Activated naive CD4-positive, alpha-beta T cell treated with anti-CD3 and anti-CD28 coated beads, Interleukin-2, amount 50 U/mL, for 24 hours (primary cell): ENCODE measurements at regions not wholly inside any gene's neighbourhood (a gene's known extent, or its start where the extent isn't known, plus 50 kb on each side); places are given as distances from the start of the nearest gene placed in this dataset.

Experiments
- H3K27ac Mint-ChIP-seq: one replicate; pipeline ENCODE4 v1.8.0; 2021; ENCODE audit warnings: mild to moderate bottlenecking, mixed read lengths
- H3K27me3 Mint-ChIP-seq: one replicate; pipeline ENCODE4 v1.8.0; 2021; ENCODE audit warnings: mixed read lengths
- H3K36me3 Mint-ChIP-seq: one replicate; pipeline ENCODE4 v1.8.0; 2021; ENCODE audit warnings: mixed read lengths
- H3K4me1 Mint-ChIP-seq: one replicate; pipeline ENCODE4 v1.8.0; 2021; ENCODE audit warnings: mixed read lengths
- H3K4me3 Mint-ChIP-seq: one replicate; pipeline ENCODE4 v1.8.0; 2021; ENCODE audit warnings: mild to moderate bottlenecking, mixed read lengths
- H3K9me3 Mint-ChIP-seq: one replicate; pipeline ENCODE4 v1.8.0; 2021; ENCODE audit warnings: mixed read lengths

DNA sequence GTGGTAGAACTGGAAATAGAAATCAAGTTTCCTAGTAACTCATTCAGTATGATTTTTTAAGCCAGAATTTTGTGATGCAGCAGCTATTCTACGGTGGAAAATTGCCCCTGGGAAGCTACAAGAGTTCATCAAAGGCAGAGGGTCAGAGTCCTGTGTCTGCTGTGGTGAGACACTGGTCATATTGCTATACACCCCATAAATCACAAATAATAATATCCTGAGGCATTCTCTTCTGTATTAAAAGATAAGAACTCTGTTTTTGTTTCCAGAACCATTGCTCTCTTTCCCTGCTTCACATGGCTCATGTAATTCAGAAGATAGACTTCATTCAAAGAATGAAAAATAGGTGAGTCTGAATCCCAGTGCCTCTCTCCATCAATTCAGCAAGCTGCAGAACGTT lies 188.8 kb upstream of the NOCT start:
- Mint-ChIP-seq H3K27me3 (peaks cover 2% of the 10 kb centered on the region), H3K4me3 (no peak overlapping the region), H3K9me3 (no peaks in the 10 kb centered on the region), H3K27ac (no peak overlapping the region), H3K4me1 (no peaks in the 10 kb centered on the region), H3K36me3 (no peaks in the 10 kb centered on the region)

DNA sequence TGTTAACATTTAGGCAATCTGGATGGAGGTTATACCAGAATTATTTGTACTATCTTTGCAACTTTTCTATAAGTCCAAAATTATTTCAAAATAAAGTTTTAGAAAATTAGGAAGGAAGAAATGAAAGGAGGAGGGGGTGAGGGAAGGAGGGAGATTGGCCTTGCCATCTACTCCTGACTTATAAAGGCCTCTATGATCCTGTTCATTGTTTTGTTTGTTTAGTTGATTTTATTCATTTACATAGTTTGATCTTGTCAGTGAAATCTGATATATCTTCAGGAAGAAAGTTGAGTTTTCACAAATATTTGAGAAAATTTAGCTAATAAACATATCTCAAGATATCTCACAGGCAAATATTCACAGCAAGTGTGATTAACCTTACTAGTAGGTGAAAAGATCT lies 189.3 kb upstream of the NOCT start:
- Mint-ChIP-seq H3K4me3 (no peak overlapping the region), H3K27me3 (peaks cover 2% of the 10 kb centered on the region), H3K27ac (no peak overlapping the region), H3K36me3 (no peaks in the 10 kb centered on the region), H3K4me1 (no peaks in the 10 kb centered on the region), H3K9me3 (no peaks in the 10 kb centered on the region)

DNA sequence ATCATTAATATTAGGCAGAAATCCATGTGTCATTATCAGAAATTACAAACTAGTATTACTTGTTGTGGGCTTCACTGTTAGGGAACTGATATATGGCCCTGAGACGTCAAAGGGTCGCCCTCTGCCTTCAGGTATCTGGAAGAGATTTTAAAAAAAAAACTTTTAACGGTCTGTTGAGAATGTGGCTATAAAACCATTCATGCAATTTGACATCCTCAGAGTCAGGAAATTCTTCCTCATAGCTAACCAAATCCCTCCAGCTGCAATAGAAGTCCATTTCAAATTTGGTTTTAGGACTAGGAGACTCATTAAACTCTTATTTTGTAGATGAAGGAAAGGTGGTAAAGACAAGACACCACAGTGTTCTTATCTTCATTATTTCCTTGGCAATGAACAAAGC lies 194.2 kb upstream of the NOCT start:
- no peak overlapping the region for H3K4me3 Mint-ChIP-seq
- no peaks in the 10 kb centered on the region for H3K36me3 Mint-ChIP-seq
- H3K4me1 Mint-ChIP-seq = no peaks in the 10 kb centered on the region
- H3K27ac Mint-ChIP-seq = no peak overlapping the region
- H3K9me3 Mint-ChIP-seq = no peaks in the 10 kb centered on the region
- H3K27me3 Mint-ChIP-seq = no peaks in the 10 kb centered on the region

DNA sequence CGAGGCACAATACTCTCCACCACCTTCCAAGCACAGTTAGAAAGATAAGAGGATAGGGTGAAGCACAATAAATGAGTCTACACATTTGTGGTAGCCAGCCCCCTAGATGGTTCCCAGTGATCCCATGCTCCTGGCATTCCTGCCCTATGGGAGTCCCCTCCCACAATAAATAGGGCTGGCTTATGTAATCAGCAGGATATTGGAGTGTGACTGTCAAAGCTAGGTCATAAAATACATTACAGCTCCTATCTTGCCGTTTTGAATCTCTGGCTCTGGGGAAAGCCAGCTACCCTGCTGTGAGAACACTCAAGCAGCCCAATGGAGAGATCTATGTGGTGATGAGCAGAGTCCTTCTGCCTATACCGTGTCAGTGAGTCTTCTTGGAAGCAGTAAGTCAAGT lies 198.7 kb upstream of the NOCT start:
- H3K27ac Mint-ChIP-seq = no peak overlapping the region

DNA sequence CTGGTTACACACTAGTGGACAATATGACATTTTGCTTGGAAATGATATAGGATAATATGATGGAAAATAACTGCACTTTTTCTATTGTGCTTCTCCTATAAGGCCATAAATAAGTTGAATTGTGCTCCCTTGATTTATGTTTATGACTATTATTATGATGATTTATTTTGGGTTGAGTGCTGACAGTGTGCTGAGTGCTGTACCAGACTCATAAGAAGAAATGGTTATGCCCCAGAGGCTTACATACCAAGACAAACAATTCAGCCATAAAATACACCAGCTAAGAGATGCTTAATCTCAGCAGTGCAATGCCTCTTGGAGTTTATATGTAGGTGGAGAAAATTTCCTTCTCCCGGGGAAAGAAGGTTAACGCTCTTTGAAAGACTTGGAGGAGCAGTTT lies 199.8 kb upstream of the NOCT start:
- H3K27me3 Mint-ChIP-seq = peaks cover 7% of the 10 kb centered on the region
- H3K4me1 Mint-ChIP-seq = no peaks in the 10 kb centered on the region
- H3K27ac Mint-ChIP-seq = no peak overlapping the region
- peaks cover 3% of the 10 kb centered on the region for H3K36me3 Mint-ChIP-seq
- no peak overlapping the region for H3K4me3 Mint-ChIP-seq
- peaks cover 5% of the 10 kb centered on the region for H3K9me3 Mint-ChIP-seq

More for the DNA sequence above, 198.7 kb upstream of the NOCT start:
- H3K4me1 Mint-ChIP-seq = no peaks in the 10 kb centered on the region
- peaks cover 3% of the 10 kb centered on the region for H3K36me3 Mint-ChIP-seq
- H3K4me3 Mint-ChIP-seq = no peak overlapping the region
- H3K27me3 Mint-ChIP-seq = peaks cover 7% of the 10 kb centered on the region
- H3K9me3 Mint-ChIP-seq = peaks cover 4% of the 10 kb centered on the region

DNA sequence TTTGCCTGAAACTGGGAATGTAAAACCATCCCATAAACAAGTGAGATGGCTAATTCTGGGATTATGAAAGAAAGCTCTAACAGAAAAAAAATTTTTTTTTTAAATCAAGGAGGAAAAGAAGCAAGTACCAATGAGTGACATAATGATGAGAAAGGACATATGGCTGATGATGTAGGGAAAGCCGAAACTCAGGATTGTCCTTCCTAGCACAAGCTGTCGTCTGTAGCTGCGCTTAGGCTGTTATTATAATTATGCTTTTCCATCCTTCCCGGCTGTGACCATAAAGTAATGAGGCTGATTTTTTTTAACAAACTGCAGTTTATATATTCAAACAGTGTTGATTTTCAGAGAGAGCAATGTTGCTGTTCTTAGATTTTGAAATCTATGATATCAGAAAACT lies 209.8 kb upstream of the NOCT start:
- no peaks in the 10 kb centered on the region for H3K4me1 Mint-ChIP-seq
- no peaks in the 10 kb centered on the region for H3K36me3 Mint-ChIP-seq
- no peak overlapping the region for H3K27ac Mint-ChIP-seq
- H3K4me3 Mint-ChIP-seq = no peak overlapping the region
- H3K27me3 Mint-ChIP-seq = peaks cover 12% of the 10 kb centered on the region
- H3K9me3 Mint-ChIP-seq = no peaks in the 10 kb centered on the region

DNA sequence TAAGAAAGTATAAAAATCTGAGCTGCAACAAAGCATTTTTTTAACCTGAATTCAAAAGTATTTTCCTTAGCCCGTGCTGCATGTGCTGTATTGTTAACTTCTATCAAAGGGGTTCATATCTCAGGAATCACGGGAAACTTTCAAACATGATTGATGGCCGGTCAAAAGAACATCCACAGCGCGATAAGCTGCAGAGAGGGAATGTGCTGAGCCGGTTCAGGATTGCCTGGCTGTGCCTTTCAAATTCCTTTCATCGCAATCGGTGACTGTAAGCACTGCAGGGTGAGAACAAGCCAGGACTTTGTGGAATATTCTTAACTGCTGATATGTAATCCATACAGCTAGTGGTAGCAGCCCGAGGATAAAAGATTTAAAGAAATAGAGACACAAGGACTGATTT lies 210.9 kb upstream of the NOCT start:
- no peak overlapping the region for H3K27ac Mint-ChIP-seq
- no peaks in the 10 kb centered on the region for H3K9me3 Mint-ChIP-seq
- H3K4me1 Mint-ChIP-seq = no peaks in the 10 kb centered on the region
- no peaks in the 10 kb centered on the region for H3K36me3 Mint-ChIP-seq
- peaks cover 13% of the 10 kb centered on the region for H3K27me3 Mint-ChIP-seq
- H3K4me3 Mint-ChIP-seq = no peak overlapping the region

DNA sequence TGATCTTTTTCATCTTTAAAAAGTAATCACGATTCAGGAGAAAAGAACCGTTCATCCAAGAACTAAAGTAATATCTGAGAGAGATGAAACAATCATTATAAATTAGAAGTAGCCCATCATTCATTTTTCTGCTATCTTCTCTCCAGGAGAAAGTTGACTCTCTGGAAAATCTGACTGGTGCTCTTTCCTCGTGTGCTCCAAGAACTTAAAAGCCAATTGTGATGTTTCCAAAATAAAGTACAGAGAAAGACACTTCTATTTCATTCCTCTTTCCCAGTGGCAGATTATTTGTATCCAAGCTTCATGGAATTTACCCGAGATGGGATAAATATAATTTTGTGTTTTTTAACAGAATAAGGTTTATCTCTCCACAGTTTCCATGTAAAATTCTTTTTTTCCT lies 212.5 kb upstream of the NOCT start:
- Mint-ChIP-seq H3K36me3 (no peaks in the 10 kb centered on the region), H3K4me1 (no peaks in the 10 kb centered on the region), H3K4me3 (no peak overlapping the region), H3K27me3 (peaks cover 12% of the 10 kb centered on the region), H3K27ac (no peak overlapping the region), H3K9me3 (no peaks in the 10 kb centered on the region)

DNA sequence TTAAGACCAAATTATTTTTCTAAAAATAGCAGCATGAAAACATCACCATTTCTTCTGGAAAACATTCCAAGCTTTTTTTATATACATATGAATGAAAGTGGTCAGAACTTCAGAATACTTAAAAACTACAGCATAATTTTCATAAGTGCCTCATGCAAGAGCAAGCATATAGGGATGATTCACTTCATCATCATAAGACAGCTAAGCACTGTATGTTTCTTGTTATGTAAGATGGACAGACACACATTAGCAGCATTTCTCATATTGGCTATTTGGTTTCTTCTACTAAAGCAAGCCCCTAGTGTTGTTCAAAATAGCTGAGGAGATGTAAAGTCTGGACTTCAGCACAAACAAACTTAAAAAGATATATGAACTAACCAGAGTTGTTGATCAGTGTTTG lies 213.1 kb upstream of the NOCT start:
- Mint-ChIP-seq H3K27ac (no peak overlapping the region), H3K36me3 (no peaks in the 10 kb centered on the region), H3K27me3 (peaks cover 11% of the 10 kb centered on the region), H3K9me3 (no peaks in the 10 kb centered on the region), H3K4me3 (no peak overlapping the region), H3K4me1 (no peaks in the 10 kb centered on the region)

DNA sequence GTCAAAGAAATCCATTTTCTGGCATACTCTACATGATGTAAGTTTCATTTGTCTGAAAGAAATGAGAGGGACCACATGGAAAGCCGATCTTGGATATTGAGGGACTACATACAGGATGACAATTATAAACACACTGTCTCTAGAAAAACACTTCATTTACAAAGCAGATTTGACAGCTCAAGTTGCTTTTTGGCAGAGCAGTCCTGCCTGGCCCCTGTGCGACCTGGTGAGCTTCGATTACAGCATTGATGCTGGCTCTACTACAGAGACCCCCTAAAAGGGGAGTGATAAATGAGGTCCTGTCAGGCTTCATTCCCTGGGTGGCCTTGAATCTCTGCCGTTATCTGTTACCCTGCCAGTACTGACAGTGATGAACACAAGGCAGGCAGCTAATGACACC lies 215.2 kb upstream of the NOCT start:
- H3K4me3 Mint-ChIP-seq = no peak overlapping the region
- no peaks in the 10 kb centered on the region for H3K9me3 Mint-ChIP-seq
- no peaks in the 10 kb centered on the region for H3K4me1 Mint-ChIP-seq
- H3K36me3 Mint-ChIP-seq = no peaks in the 10 kb centered on the region
- H3K27me3 Mint-ChIP-seq = peaks cover 11% of the 10 kb centered on the region
- H3K27ac Mint-ChIP-seq = no peak overlapping the region

DNA sequence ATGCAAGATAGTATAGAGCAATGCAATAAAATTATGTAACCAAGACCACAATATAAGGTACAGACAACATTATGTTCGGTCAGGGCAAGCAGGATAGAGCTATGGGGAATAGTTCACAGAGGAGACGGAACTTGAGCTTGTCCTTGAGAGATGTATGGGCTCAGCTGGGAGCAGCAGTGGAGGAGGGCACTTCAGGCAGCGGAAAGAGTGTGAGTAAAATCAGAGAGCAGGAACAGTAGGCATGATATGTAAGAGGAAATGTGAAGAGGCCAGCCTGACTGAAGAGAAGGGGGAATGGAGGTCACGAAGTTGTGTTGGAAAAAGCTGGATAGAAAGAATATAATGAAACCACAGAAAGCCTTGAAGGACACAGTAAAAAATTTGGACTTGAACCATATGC lies 217.2 kb upstream of the NOCT start:
- no peaks in the 10 kb centered on the region for H3K4me1 Mint-ChIP-seq
- peaks cover 7% of the 10 kb centered on the region for H3K27me3 Mint-ChIP-seq
- no peaks in the 10 kb centered on the region for H3K36me3 Mint-ChIP-seq
- no peak overlapping the region for H3K27ac Mint-ChIP-seq
- no peak overlapping the region for H3K4me3 Mint-ChIP-seq
- no peaks in the 10 kb centered on the region for H3K9me3 Mint-ChIP-seq

DNA sequence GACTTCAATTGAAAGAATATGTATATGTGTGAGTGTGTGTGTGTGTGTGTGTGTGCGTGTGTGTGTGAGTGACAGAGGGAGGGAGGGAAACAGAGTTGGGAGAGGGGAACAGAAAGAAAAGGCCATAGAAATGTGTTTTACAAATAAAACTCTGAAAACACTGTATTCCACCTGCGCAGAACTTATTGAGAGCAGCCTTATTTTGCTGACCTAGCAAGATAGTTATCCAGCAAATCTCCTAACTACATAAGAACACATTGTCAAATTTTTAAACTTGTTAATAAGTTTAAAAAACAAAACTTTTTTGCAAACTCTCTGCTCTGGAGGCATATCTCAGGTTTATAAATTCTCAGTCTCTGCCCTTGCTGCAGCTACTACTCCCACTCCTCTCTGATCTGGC lies 217.9 kb upstream of the NOCT start:
- H3K36me3 Mint-ChIP-seq = no peaks in the 10 kb centered on the region

DNA sequence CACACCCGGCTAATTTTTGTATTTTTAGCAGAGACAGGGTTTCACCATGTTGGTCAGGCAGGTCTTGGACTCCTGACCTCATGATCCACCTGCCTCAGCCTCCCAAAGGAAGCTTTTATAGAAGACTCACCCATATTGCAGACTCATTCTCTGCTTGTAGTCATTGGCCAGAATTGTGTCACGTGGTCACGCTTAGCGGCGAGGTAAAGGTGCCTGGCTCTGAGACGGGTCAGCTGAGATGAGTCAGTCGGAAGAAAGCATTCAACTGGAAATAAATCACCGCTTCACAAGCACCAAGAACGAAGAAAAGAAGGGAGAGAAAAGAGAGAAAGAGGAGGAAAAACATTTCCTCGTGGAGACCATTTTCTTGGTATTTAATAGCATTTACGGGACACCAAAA lies 218.8 kb upstream of the NOCT start:
- H3K4me1 Mint-ChIP-seq = no peaks in the 10 kb centered on the region
- H3K36me3 Mint-ChIP-seq = no peaks in the 10 kb centered on the region
- peaks cover 5% of the 10 kb centered on the region for H3K27me3 Mint-ChIP-seq
- no peaks in the 10 kb centered on the region for H3K9me3 Mint-ChIP-seq
- H3K4me3 Mint-ChIP-seq = no peak overlapping the region
- H3K27ac Mint-ChIP-seq = no peak overlapping the region

More for the DNA sequence above, 217.9 kb upstream of the NOCT start:
- H3K27ac Mint-ChIP-seq = no peak overlapping the region
- no peak overlapping the region for H3K4me3 Mint-ChIP-seq
- H3K4me1 Mint-ChIP-seq = no peaks in the 10 kb centered on the region
- H3K9me3 Mint-ChIP-seq = no peaks in the 10 kb centered on the region
- H3K27me3 Mint-ChIP-seq = peaks cover 5% of the 10 kb centered on the region

DNA sequence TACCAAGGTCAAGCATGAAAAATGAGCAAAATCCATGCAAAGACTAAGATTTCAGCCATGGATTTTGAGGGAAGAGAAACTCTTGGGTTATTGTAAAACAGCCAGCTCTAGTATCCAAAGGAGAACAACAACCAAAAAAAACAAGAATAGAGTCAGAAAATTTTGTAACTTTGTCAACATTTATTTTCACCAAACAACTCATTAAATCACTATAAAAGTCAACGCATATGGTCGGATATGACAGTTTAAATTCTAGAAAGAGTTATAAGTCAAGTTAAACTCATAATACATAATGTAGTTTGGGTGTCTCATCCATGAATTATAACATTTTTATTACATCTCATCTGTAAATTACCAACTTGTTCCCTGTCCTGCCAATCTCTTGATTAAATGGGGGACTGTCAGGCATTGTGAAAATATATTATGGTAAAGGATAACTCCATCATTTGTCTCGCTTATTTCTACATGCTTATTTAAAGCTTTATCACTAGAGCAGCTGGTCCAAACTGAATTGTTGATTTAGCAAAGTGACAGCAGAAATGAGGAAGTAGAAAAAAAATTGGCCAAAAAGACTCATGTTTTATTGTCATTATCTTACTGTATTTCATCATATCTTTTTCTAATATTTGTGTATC lies 224.8 kb upstream of the NOCT start:
- no peaks in the 10 kb centered on the region for H3K27me3 Mint-ChIP-seq
- H3K4me3 Mint-ChIP-seq = no peak overlapping the region
- no peak overlapping the region for H3K27ac Mint-ChIP-seq
- H3K9me3 Mint-ChIP-seq = no peaks in the 10 kb centered on the region
- no peaks in the 10 kb centered on the region for H3K36me3 Mint-ChIP-seq
- no peaks in the 10 kb centered on the region for H3K4me1 Mint-ChIP-seq

DNA sequence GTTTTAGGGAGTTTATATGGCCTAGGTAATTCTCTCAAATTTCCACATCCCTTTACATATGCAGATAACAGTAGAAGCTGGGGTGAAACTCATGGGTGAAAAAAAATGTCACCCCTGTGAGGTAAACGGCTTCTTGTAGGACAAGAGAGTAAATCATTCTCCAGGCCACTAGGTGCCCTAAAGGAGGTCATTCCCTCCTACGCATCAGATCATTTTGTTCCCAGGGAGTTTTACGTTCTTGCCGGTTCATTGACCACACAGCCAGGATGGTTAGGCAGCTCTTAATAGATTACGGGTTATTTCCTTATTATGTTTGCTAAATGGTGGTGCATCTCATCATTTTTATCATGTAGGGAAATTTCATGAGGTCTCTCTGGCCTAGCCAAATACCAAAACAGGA lies 225.8 kb upstream of the NOCT start:
- no peaks in the 10 kb centered on the region for H3K9me3 Mint-ChIP-seq
- H3K36me3 Mint-ChIP-seq = no peaks in the 10 kb centered on the region
- H3K4me1 Mint-ChIP-seq = no peaks in the 10 kb centered on the region

DNA sequence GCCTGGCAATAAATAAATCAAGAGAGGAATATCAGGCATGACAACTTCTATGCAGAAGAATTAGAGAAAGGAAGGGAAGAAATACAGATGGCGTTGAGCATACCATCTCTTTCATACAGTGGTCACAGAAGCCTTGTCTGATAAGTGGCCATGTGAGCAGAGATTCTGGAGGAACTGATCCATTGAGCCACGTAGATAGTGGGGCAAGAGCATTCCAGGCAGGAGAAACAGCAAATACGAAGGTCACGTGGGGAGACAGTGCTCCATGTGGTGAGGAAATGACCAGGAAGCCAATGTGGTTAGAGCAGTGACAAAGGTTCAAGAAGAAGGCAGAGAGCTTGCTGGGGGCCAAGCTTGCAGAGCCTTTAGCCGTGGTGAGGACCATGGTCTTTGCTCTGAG lies 226.7 kb upstream of the NOCT start:
- Mint-ChIP-seq H3K4me1 (no peaks in the 10 kb centered on the region), H3K27ac (no peak overlapping the region), H3K4me3 (no peak overlapping the region), H3K9me3 (no peaks in the 10 kb centered on the region), H3K27me3 (peaks cover 4% of the 10 kb centered on the region), H3K36me3 (no peaks in the 10 kb centered on the region)

More for the DNA sequence above, 225.8 kb upstream of the NOCT start:
- Mint-ChIP-seq H3K27ac (no peak overlapping the region), H3K27me3 (no peaks in the 10 kb centered on the region), H3K4me3 (no peak overlapping the region)

DNA sequence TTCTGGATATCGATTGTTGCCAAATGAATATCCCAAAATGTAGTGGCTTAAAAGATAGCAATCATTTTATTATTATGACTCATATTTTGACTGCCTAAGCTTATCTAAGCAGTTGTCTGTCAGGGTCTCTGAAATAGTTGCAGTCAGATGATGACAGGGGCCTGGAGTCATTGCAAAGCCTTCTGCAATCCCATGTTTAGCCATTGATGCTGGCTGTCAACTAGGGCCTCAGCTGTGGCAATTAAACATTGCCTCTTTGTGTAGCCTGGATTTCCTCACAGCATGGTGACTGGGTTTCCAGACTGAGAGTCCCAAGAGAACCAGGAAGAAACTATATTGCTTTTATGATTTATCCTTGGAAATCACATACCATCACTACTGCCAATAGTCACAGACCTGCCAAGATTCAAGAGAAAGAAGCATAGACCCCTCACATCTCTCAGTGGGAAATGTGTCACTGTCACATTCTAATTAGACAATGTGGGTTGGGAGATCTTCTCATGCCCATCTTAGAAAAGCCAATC lies 227.3 kb upstream of the NOCT start:
- Mint-ChIP-seq H3K4me3 (no peak overlapping the region), H3K4me1 (no peaks in the 10 kb centered on the region), H3K27me3 (peaks cover 4% of the 10 kb centered on the region), H3K9me3 (no peaks in the 10 kb centered on the region), H3K36me3 (no peaks in the 10 kb centered on the region), H3K27ac (no peak overlapping the region)
